Chondrocyte (in vitro differentiated cells): ENCODE measurements at regions not wholly inside any gene's neighbourhood (a gene's known extent, or its start where the extent isn't known, plus 50 kb on each side); places are given as distances from the start of the nearest gene placed in this dataset.

Experiments
- DNase-seq: peaks from one replicate; pipeline ENCODE4 v3.0.0; 2021; ENCODE audit warnings: mixed read lengths, low spot score
- H3K27ac Mint-ChIP-seq: one replicate; pipeline ENCODE4 v1.8.0; 2021; ENCODE audit warnings: mild to moderate bottlenecking, moderate library complexity, mixed read lengths; ENCODE audit not compliant: unreplicated experiment
- H3K27me3 Mint-ChIP-seq: 2 replicates; pipeline ENCODE4 v1.8.0; 2021; ENCODE audit warnings: low read depth, mixed read lengths
- H3K36me3 Mint-ChIP-seq: 2 replicates; pipeline ENCODE4 v1.8.0; 2021; ENCODE audit warnings: low read depth, mixed read lengths
- H3K4me1 Mint-ChIP-seq: 2 replicates; pipeline ENCODE4 v1.8.0; 2021; ENCODE audit warnings: low read depth, mild to moderate bottlenecking, mixed read lengths
- H3K4me3 Mint-ChIP-seq: one replicate; pipeline ENCODE4 v1.8.0; 2021; ENCODE audit warnings: mild to moderate bottlenecking, moderate library complexity, mixed read lengths; ENCODE audit not compliant: unreplicated experiment
- H3K9me3 Mint-ChIP-seq: 2 replicates; pipeline ENCODE4 v1.8.0; 2021; ENCODE audit warnings: low read depth, mixed read lengths
- TF ChIP-seq, protein P1 (sequence below): fragments of 200-600 bp; sonication (generic); IDR thresholded peaks from 2 replicates; pipeline ENCODE4 v1.5.0; 2021; ENCODE audit warnings: antibody characterized with exemption, mild to moderate bottlenecking, moderate library complexity

GRCh38 chr5:75837258-75837841 is 120.1 kb upstream of the POC5 start:
- TF ChIP-seq, protein P1, sequence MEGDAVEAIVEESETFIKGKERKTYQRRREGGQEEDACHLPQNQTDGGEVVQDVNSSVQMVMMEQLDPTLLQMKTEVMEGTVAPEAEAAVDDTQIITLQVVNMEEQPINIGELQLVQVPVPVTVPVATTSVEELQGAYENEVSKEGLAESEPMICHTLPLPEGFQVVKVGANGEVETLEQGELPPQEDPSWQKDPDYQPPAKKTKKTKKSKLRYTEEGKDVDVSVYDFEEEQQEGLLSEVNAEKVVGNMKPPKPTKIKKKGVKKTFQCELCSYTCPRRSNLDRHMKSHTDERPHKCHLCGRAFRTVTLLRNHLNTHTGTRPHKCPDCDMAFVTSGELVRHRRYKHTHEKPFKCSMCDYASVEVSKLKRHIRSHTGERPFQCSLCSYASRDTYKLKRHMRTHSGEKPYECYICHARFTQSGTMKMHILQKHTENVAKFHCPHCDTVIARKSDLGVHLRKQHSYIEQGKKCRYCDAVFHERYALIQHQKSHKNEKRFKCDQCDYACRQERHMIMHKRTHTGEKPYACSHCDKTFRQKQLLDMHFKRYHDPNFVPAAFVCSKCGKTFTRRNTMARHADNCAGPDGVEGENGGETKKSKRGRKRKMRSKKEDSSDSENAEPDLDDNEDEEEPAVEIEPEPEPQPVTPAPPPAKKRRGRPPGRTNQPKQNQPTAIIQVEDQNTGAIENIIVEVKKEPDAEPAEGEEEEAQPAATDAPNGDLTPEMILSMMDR, result no peak
- peaks cover 9% of the 10 kb centered on the region for H3K9me3 Mint-ChIP-seq
- H3K27ac Mint-ChIP-seq, result no peak overlapping the region
- DNase-seq, result no peak
- peaks cover 7% of the 10 kb centered on the region for H3K27me3 Mint-ChIP-seq
- no peaks in the 10 kb centered on the region for H3K4me1 Mint-ChIP-seq
- no peak overlapping the region for H3K4me3 Mint-ChIP-seq
- H3K36me3 Mint-ChIP-seq, result no peaks in the 10 kb centered on the region

GRCh38 chr5:75831561-75831960 is 114.3 kb upstream of the POC5 start:
- H3K27me3 Mint-ChIP-seq, result peaks cover 13% of the 10 kb centered on the region
- no peak overlapping the region for H3K4me3 Mint-ChIP-seq

DNA sequence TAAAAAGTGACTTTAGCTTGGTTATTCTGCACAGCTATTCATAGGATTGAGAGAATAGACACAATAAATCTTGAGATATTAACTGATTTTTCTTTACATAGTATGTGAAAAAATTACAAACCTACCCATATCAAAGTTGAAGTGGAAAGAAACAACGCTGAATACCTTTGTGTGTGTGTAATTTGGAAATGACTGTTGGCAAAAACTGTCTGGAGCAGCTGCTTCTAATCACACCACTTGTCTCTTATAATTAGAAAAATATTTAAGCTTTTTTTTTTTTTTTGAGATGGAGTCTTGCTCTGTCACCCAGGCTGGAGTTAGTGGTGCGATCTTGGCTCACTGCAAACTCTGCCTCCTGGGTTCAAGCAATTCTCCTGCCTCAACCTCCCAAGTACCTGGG is 110.8 kb upstream of the POC5 start:
- Mint-ChIP-seq H3K9me3 (no peaks in the 10 kb centered on the region), H3K4me3 (no peak overlapping the region), H3K27me3 (peaks cover 16% of the 10 kb centered on the region), H3K27ac (no peak overlapping the region), H3K4me1 (no peaks in the 10 kb centered on the region), H3K36me3 (no peaks in the 10 kb centered on the region)
- TF ChIP-seq, protein P1, result no peak
- DNase-seq, result no peak

More at GRCh38 chr5:75831561-75831960, 114.3 kb upstream of the POC5 start:
- no peaks in the 10 kb centered on the region for H3K4me1 Mint-ChIP-seq
- TF ChIP-seq, protein P1, result no peak
- no peaks in the 10 kb centered on the region for H3K36me3 Mint-ChIP-seq
- no peaks in the 10 kb centered on the region for H3K9me3 Mint-ChIP-seq
- no peak for DNase-seq
- no peak overlapping the region for H3K27ac Mint-ChIP-seq

DNA sequence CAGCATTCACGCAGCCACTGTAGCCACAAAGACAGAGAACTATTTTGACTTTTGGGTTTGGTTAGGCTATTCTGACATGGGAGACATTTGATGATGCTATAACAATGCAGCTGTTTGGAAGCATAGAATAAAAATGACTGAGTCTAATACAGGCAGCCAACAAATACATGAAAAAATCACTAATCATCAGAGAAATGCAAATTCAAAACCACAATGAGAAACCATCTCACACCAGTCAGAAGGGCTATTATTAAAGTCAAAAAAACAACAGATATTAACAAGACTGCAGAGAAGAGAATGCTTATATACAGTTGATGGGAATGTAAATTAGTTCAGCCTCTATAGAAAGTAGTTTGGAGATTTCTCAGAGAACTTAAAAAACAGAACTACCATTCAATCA is 107.1 kb upstream of the POC5 start:
- TF ChIP-seq, protein P1, result no peak
- Mint-ChIP-seq H3K9me3 (peaks cover 10% of the 10 kb centered on the region), H3K4me1 (no peaks in the 10 kb centered on the region), H3K36me3 (no peaks in the 10 kb centered on the region), H3K27ac (no peak overlapping the region), H3K4me3 (no peak overlapping the region), H3K27me3 (peaks cover 13% of the 10 kb centered on the region)
- DNase-seq, result no peak

DNA sequence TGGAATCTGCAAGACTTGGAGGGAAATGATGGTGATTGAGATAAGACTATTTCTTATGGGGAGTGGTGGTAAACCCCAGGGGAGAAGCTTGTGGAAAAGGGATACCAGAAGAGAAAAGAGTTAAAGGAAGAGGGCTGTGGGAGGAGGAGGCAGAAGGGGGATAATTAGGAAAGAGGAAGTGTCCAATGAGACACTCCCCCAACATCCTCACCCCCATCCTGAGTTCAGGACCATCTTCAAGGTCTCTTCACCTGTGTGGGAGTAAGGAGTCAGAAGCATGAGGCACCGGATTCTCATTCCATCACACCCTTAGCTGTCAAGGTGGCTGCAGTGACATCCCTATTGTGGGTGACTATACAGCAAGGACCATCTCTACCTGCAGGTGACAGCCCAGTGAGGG is 106.6 kb upstream of the POC5 start:
- no peak overlapping the region for H3K4me3 Mint-ChIP-seq
- H3K27ac Mint-ChIP-seq, result no peak overlapping the region
- H3K4me1 Mint-ChIP-seq, result no peaks in the 10 kb centered on the region
- no peaks in the 10 kb centered on the region for H3K36me3 Mint-ChIP-seq
- TF ChIP-seq, protein P1, result no peak
- peaks cover 15% of the 10 kb centered on the region for H3K27me3 Mint-ChIP-seq
- peaks cover 12% of the 10 kb centered on the region for H3K9me3 Mint-ChIP-seq
- no peak for DNase-seq
